H9 (cell line): ENCODE measurements at regions not wholly inside any gene's neighbourhood (a gene's known extent, or its start where the extent isn't known, plus 50 kb on each side); places are given as distances from the start of the nearest gene placed in this dataset.

Source experiments
- DNase-seq: peaks from one replicate; pipeline ENCODE4 v3.0.0-alpha.2; 2017
- H2AFZ ChIP-seq: one replicate; pipeline ENCODE4 v1.6.1; 2013; ENCODE audit warnings: mild to moderate bottlenecking, low read length, control low read depth, moderate library complexity
- H2AK5ac ChIP-seq: 2 replicates; pipeline ENCODE4 v1.6.1; 2013; ENCODE audit warnings: low read length, control low read depth, mixed read lengths; ENCODE audit not compliant: insufficient read length
- H2BK120ac ChIP-seq: one replicate; pipeline ENCODE4 v1.6.1; 2013; ENCODE audit warnings: low read depth, mild to moderate bottlenecking, low read length, control low read depth, inconsistent platforms; ENCODE audit not compliant: poor library complexity, severe bottlenecking
- H2BK12ac ChIP-seq: 2 replicates; pipeline ENCODE4 v1.6.1; 2013; ENCODE audit warnings: low read length, control low read depth, mixed read lengths, low read depth; ENCODE audit not compliant: insufficient read length
- H2BK15ac ChIP-seq: 2 replicates; pipeline ENCODE4 v1.6.1; 2013; ENCODE audit warnings: low read depth, low read length, control low read depth
- H2BK20ac ChIP-seq: one replicate; pipeline ENCODE4 v1.6.1; 2013; ENCODE audit warnings: low read depth, mild to moderate bottlenecking, low read length, control low read depth, inconsistent platforms; ENCODE audit not compliant: poor library complexity, severe bottlenecking
- H2BK5ac ChIP-seq: 2 replicates; pipeline ENCODE4 v1.6.1; 2013; ENCODE audit warnings: low read length, control low read depth, mixed read lengths; ENCODE audit not compliant: insufficient read length
- H3K14ac ChIP-seq: 2 replicates; pipeline ENCODE4 v1.6.1; 2013; ENCODE audit warnings: low read length, control low read depth; ENCODE audit not compliant: insufficient read depth
- H3K18ac ChIP-seq: 2 replicates; pipeline ENCODE4 v1.6.1; 2013; ENCODE audit warnings: low read depth, mild to moderate bottlenecking, mixed read lengths, low read length, control low read depth; ENCODE audit not compliant: insufficient read length
- H3K23ac ChIP-seq: 2 replicates; pipeline ENCODE4 v1.6.1; 2013; ENCODE audit warnings: low read length, control low read depth, mixed read lengths, low read depth; ENCODE audit not compliant: insufficient read length
- H3K23me2 ChIP-seq: 2 replicates; pipeline ENCODE4 v1.6.1; 2013; ENCODE audit warnings: low read depth, mild to moderate bottlenecking, mixed read lengths, low read length, control low read depth; ENCODE audit not compliant: insufficient read length, poor library complexity, severe bottlenecking
- H3K27ac ChIP-seq: 2 replicates; pipeline ENCODE4 v1.5.1; 2013; ENCODE audit warnings: low read length, control low read depth, mixed read lengths, low read depth; ENCODE audit not compliant: insufficient read length
- H3K27me3 ChIP-seq: 2 replicates; pipeline ENCODE4 v1.6.1; 2013; ENCODE audit warnings: low read length, control low read depth, inconsistent platforms; ENCODE audit not compliant: insufficient read depth
- H3K4ac ChIP-seq: 2 replicates; pipeline ENCODE4 v1.6.1; 2013; ENCODE audit warnings: low read depth, mild to moderate bottlenecking, control low read depth, inconsistent platforms, low read length, moderate library complexity
- H3K4me1 ChIP-seq: 2 replicates; pipeline ENCODE4 v1.6.1; 2013; ENCODE audit warnings: low read length, control low read depth, inconsistent platforms; ENCODE audit not compliant: insufficient read depth
- H3K4me2 ChIP-seq: 2 replicates; pipeline ENCODE4 v1.6.1; 2013; ENCODE audit warnings: low read length, control low read depth, mixed read lengths; ENCODE audit not compliant: insufficient read length, insufficient read depth
- H3K56ac ChIP-seq: 2 replicates; pipeline ENCODE4 v1.6.1; 2013; ENCODE audit warnings: low read depth, mild to moderate bottlenecking, mixed read lengths, low read length, control low read depth; ENCODE audit not compliant: insufficient read length
- H3K79me1 ChIP-seq: 2 replicates; pipeline ENCODE4 v1.6.1; 2013; ENCODE audit warnings: low read depth, mild to moderate bottlenecking, moderate library complexity, low read length, control low read depth, inconsistent platforms; ENCODE audit not compliant: insufficient read depth, poor library complexity, severe bottlenecking
- H3K79me2 ChIP-seq: 2 replicates; pipeline ENCODE4 v1.6.1; 2013; ENCODE audit warnings: low read length, control low read depth, inconsistent platforms; ENCODE audit not compliant: insufficient read depth
- H3K9ac ChIP-seq: 2 replicates; pipeline ENCODE4 v1.6.1; 2013; ENCODE audit warnings: low read length, control low read depth, mixed read lengths; ENCODE audit not compliant: insufficient read length; ENCODE audit errors: extremely low read depth
- H3K9me3 ChIP-seq: one replicate; pipeline ENCODE4 v1.6.1; 2013; ENCODE audit warnings: low read depth, low read length, inconsistent platforms; ENCODE audit not compliant: control insufficient read depth
- H3T11ph ChIP-seq: one replicate; pipeline ENCODE4 v1.6.1; 2013; ENCODE audit warnings: mild to moderate bottlenecking, low read length, control low read depth, inconsistent platforms
- H4K20me1 ChIP-seq: one replicate; pipeline ENCODE4 v1.6.1; 2013; ENCODE audit not compliant: control insufficient read depth, insufficient read length, insufficient read depth
- H4K5ac ChIP-seq: 2 replicates; pipeline ENCODE4 v1.6.1; 2013; ENCODE audit warnings: low read depth, mild to moderate bottlenecking, mixed read lengths, low read length, control low read depth; ENCODE audit not compliant: insufficient read length
- H4K8ac ChIP-seq: replicated peaks from 2 replicates; pipeline ENCODE4 v1.6.1; 2013; ENCODE audit warnings: low read length, control low read depth, mixed read lengths, low read depth; ENCODE audit not compliant: insufficient read length
- H4K91ac ChIP-seq: 2 replicates; pipeline ENCODE4 v1.6.1; 2013; ENCODE audit warnings: low read depth, mild to moderate bottlenecking, moderate library complexity, mixed read lengths, low read length, control low read depth; ENCODE audit not compliant: insufficient read length
- H3K27ac Mint-ChIP-seq, 3 experiments: 2 replicates in 2 of 3; 3 replicates in 1 of 3; pipeline ENCODE4 v1.8.0; 2020 to 2021; ENCODE audit warnings: mixed read lengths in 3 of 3, mild to moderate bottlenecking in 1 of 3, moderate library complexity in 1 of 3
- H3K27me3 Mint-ChIP-seq: 2 replicates; pipeline ENCODE4 v1.8.0; 2021; ENCODE audit warnings: low read depth, mild to moderate bottlenecking, moderate library complexity, mixed read lengths
- H3K36me3 Mint-ChIP-seq, 3 experiments: 2 replicates in 2 of 3; 3 replicates in 1 of 3; pipeline ENCODE4 v1.8.0; 2020 to 2021; ENCODE audit warnings: low read depth in 3 of 3, mixed read lengths in 3 of 3; ENCODE audit not compliant: insufficient read depth in 1 of 3
- H3K4me1 Mint-ChIP-seq, 2 experiments: 2 replicates each; pipeline ENCODE4 v1.8.0; 2020; ENCODE audit warnings: mixed read lengths in 2 of 2
- H3K4me3 Mint-ChIP-seq, 2 experiments: 2 replicates in 1 of 2; 3 replicates in 1 of 2; pipeline ENCODE4 v1.8.0; 2020 to 2021; ENCODE audit warnings: mild to moderate bottlenecking in 2 of 2, mixed read lengths in 2 of 2, moderate library complexity in 1 of 2
- H3K9me3 Mint-ChIP-seq, 2 experiments: 2 replicates in 1 of 2; 3 replicates in 1 of 2; pipeline ENCODE4 v1.8.0; 2020; ENCODE audit warnings: mild to moderate bottlenecking in 2 of 2, mixed read lengths in 2 of 2, moderate library complexity in 1 of 2
- CTCF ChIP-seq: fragments of 200-600 bp; sonication (generic); conservative IDR thresholded peaks from 3 replicates; pipeline ENCODE4 v1.8.0; 2021; ENCODE audit warnings: antibody characterized with exemption, mild to moderate bottlenecking

GRCh38 chrX:79588233-79588632 is 221.1 kb upstream of the ITM2A start:
- H3K27ac ChIP-seq, result no peak overlapping the region
- TF ChIP-seq CTCF, result no peak
- no peak overlapping the region for H2BK12ac ChIP-seq
- peaks cover 0 to 3% (median 0%) of the 10 kb centered on the region in 3 experiments; a peak in 2 of 7 replicates for H3K36me3 Mint-ChIP-seq
- no peak overlapping the region for H4K8ac ChIP-seq
- no peaks in the 10 kb centered on the region for H4K20me1 ChIP-seq
- no peak overlapping the region for H4K91ac ChIP-seq
- no peak overlapping the region for H3K18ac ChIP-seq
- no peak overlapping the region for H4K5ac ChIP-seq
- no peaks in the 10 kb centered on the region for H3K27me3 ChIP-seq
- H3K23me2 ChIP-seq, result no peaks in the 10 kb centered on the region
- H2BK120ac ChIP-seq, result no peak overlapping the region
- no peaks in the 10 kb centered on the region for H3K27me3 Mint-ChIP-seq
- H3K4me3 Mint-ChIP-seq, result no peak overlapping the region
- H2AFZ ChIP-seq, result no peak overlapping the region
- H2BK20ac ChIP-seq, result no peak overlapping the region
- H2BK15ac ChIP-seq, result no peak overlapping the region
- no peaks in the 10 kb centered on the region for H3K79me2 ChIP-seq
- peaks cover 69 to 81% of the 10 kb centered on the region in 2 experiments for H3K9me3 Mint-ChIP-seq
- H3K4me1 ChIP-seq, result no peaks in the 10 kb centered on the region
- no peak overlapping the region for H2BK5ac ChIP-seq
- no peak overlapping the region for H3K23ac ChIP-seq
- H3K4ac ChIP-seq, result no peak overlapping the region
- H3T11ph ChIP-seq, result no peak overlapping the region
- no peak overlapping the region for H2AK5ac ChIP-seq
- H3K27ac Mint-ChIP-seq, result no peak overlapping the region
- H3K56ac ChIP-seq, result no peak overlapping the region
- no peak for DNase-seq
- H3K4me1 Mint-ChIP-seq, result no peaks in the 10 kb centered on the region
- H3K14ac ChIP-seq, result no peak overlapping the region
- H3K4me2 ChIP-seq, result no peak overlapping the region
- peaks cover 25% of the 10 kb centered on the region for H3K9me3 ChIP-seq
- H3K9ac ChIP-seq, result no peak overlapping the region
- no peaks in the 10 kb centered on the region for H3K79me1 ChIP-seq
